ENCODE measurements at regions not wholly inside any gene's neighbourhood (a gene's known extent, or its start where the extent isn't known, plus 50 kb on each side); places are given as distances from the start of the nearest gene placed in this dataset.

- DNase-seq = no peak
- H3K27me3 Mint-ChIP-seq (ENCODE audit: unreplicated experiment) = no peaks in the 10 kb centered on the region
- H3K36me3 Mint-ChIP-seq (ENCODE audit: unreplicated experiment) = no peaks in the 10 kb centered on the region
- no peak overlapping the region for H3K27ac Mint-ChIP-seq (ENCODE audit: unreplicated experiment)
- no peak overlapping the region for H3K4me3 Mint-ChIP-seq (ENCODE audit: unreplicated experiment)
- H3K9me3 Mint-ChIP-seq (ENCODE audit: unreplicated experiment) = no peaks in the 10 kb centered on the region
- no peaks in the 10 kb centered on the region for H3K4me1 Mint-ChIP-seq (ENCODE audit: low read depth, unreplicated experiment)
- TF ChIP-seq CTCF (IDR thresholded peaks at IDR 0.05; ENCODE audit: partially characterized antibody, unreplicated experiment) = no peak
Observed at GRCh38 chr2:228956701-228957474, 314.2 kb downstream of the PID1 start.

GRCh38 chr2:228949831-228950230 is 321.3 kb downstream of the PID1 start:
- Mint-ChIP-seq H3K4me3 (ENCODE audit: unreplicated experiment) (no peak overlapping the region), H3K27ac (ENCODE audit: unreplicated experiment) (no peak overlapping the region), H3K4me1 (ENCODE audit: low read depth, unreplicated experiment) (no peaks in the 10 kb centered on the region), H3K36me3 (ENCODE audit: unreplicated experiment) (no peaks in the 10 kb centered on the region), H3K27me3 (ENCODE audit: unreplicated experiment) (no peaks in the 10 kb centered on the region), H3K9me3 (ENCODE audit: unreplicated experiment) (no peaks in the 10 kb centered on the region)
- no peak for TF ChIP-seq CTCF (IDR thresholded peaks at IDR 0.05; ENCODE audit: partially characterized antibody, unreplicated experiment)
- DNase-seq = no peak

GRCh38 chr2:228945710-228946109 is 325.4 kb downstream of the PID1 start:
- Mint-ChIP-seq H3K4me1 (ENCODE audit: low read depth, unreplicated experiment) (no peaks in the 10 kb centered on the region), H3K36me3 (ENCODE audit: unreplicated experiment) (no peaks in the 10 kb centered on the region), H3K9me3 (ENCODE audit: unreplicated experiment) (no peaks in the 10 kb centered on the region), H3K27ac (ENCODE audit: unreplicated experiment) (no peak overlapping the region), H3K4me3 (ENCODE audit: unreplicated experiment) (no peak overlapping the region), H3K27me3 (ENCODE audit: unreplicated experiment) (no peaks in the 10 kb centered on the region)
- DNase-seq = no peak
- no peak for TF ChIP-seq CTCF (IDR thresholded peaks at IDR 0.05; ENCODE audit: partially characterized antibody, unreplicated experiment)

- Mint-ChIP-seq H3K9me3 (ENCODE audit: unreplicated experiment) (no peaks in the 10 kb centered on the region), H3K27ac (ENCODE audit: unreplicated experiment) (no peak overlapping the region), H3K27me3 (ENCODE audit: unreplicated experiment) (no peaks in the 10 kb centered on the region), H3K4me1 (ENCODE audit: low read depth, unreplicated experiment) (no peaks in the 10 kb centered on the region), H3K36me3 (ENCODE audit: unreplicated experiment) (no peaks in the 10 kb centered on the region), H3K4me3 (ENCODE audit: unreplicated experiment) (no peak overlapping the region)
- DNase-seq = no peak
- no peak for TF ChIP-seq CTCF (IDR thresholded peaks at IDR 0.05; ENCODE audit: partially characterized antibody, unreplicated experiment)
Observed at GRCh38 chr2:228942856-228943255, 328.2 kb downstream of the PID1 start.

- H3K27me3 Mint-ChIP-seq (ENCODE audit: unreplicated experiment) = no peaks in the 10 kb centered on the region
- no peaks in the 10 kb centered on the region for H3K9me3 Mint-ChIP-seq (ENCODE audit: unreplicated experiment)
- no peak for DNase-seq
- no peaks in the 10 kb centered on the region for H3K4me1 Mint-ChIP-seq (ENCODE audit: low read depth, unreplicated experiment)
- no peaks in the 10 kb centered on the region for H3K36me3 Mint-ChIP-seq (ENCODE audit: unreplicated experiment)
- no peak for TF ChIP-seq CTCF (IDR thresholded peaks at IDR 0.05; ENCODE audit: partially characterized antibody, unreplicated experiment)
- H3K4me3 Mint-ChIP-seq (ENCODE audit: unreplicated experiment) = no peak overlapping the region
- no peak overlapping the region for H3K27ac Mint-ChIP-seq (ENCODE audit: unreplicated experiment)
Observed at GRCh38 chr2:228938629-228939028, 332.5 kb downstream of the PID1 start.
